Ascending aorta (tissue), 2 donors: ENCODE measurements at regions not wholly inside any gene's neighbourhood (a gene's known extent, or its start where the extent isn't known, plus 50 kb on each side); places are given as distances from the start of the nearest gene placed in this dataset.
A peak's percentile ranks its signal among the peaks of the same experiment; 100 is the strongest.

Source experiments
- DNase-seq, 2 donors: peaks; one replicate each; pipeline ENCODE4 v3.0.0-alpha.2; 2019; ENCODE audit warnings: low spot score in 2 of 2
- H3K27ac ChIP-seq, 2 donors: fragments of 200-600 bp; sonication (generic); one replicate each; pipeline ENCODE4 v1.5.1; 2016 to 2017; ENCODE audit warnings: mild to moderate bottlenecking in 1 of 2
- H3K27me3 ChIP-seq: fragments of 200-600 bp; sonication (generic); one replicate; pipeline ENCODE4 v1.5.1; 2017
- H3K36me3 ChIP-seq, 2 donors: fragments of 200-600 bp; sonication (generic); one replicate each; pipeline ENCODE4 v1.5.1; 2016
- H3K4me1 ChIP-seq, 2 donors: fragments of 200-600 bp; sonication (generic); one replicate each; pipeline ENCODE4 v1.5.1; 2016 to 2017; ENCODE audit warnings: mild to moderate bottlenecking in 1 of 2
- H3K4me3 ChIP-seq, 2 donors: fragments of 200-600 bp; sonication (generic); one replicate each; pipeline ENCODE4 v1.5.1; 2016 to 2017; ENCODE audit warnings: mild to moderate bottlenecking in 1 of 2
- H3K9me3 ChIP-seq, 2 donors: fragments of 200-600 bp; sonication (generic); one replicate each; pipeline ENCODE4 v1.5.1; 2016
- intact Hi-C: fragments of 100-400 bp; cut with DNase I; formaldehyde crosslinking; loops from one replicate; pipeline ENCODE4 v1.15.1; 2023
- TF ChIP-seq, protein P1 (sequence below), 3 experiments: fragments of 200-600 bp in 2 of 3; fragments of 450-650 bp in 1 of 3; sonication (generic) in 2 of 3; IDR thresholded peaks; one replicate each; pipeline ENCODE4 v1.5.1; 2016 to 2019; ENCODE audit warnings: antibody characterized with exemption in 3 of 3, mild to moderate bottlenecking in 1 of 3, moderate library complexity in 1 of 3

DNA sequence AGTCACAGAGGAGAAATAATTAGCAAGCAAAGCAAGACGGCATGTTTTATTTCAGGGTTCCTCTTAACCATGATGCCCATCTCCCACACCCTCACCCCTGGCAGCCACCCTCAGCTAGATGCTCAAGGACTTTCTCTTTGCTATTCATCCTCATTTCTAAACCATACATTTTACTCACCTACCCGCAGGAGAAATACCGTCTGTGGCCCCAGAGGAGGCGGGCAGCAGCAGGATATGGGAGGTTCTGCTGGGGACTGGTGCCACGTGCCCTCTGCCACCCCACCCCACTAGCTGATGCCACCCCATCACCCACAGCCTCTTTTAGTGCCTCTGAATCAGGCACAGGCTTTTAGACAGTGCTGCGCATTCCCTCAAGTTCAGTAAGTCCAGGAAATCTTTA lies 168.7 kb upstream of the ITGB1 start:
- no peaks in the 10 kb centered on the region for H3K4me1 ChIP-seq
- no peaks in the 10 kb centered on the region for H3K36me3 ChIP-seq
- TF ChIP-seq, protein P1, sequence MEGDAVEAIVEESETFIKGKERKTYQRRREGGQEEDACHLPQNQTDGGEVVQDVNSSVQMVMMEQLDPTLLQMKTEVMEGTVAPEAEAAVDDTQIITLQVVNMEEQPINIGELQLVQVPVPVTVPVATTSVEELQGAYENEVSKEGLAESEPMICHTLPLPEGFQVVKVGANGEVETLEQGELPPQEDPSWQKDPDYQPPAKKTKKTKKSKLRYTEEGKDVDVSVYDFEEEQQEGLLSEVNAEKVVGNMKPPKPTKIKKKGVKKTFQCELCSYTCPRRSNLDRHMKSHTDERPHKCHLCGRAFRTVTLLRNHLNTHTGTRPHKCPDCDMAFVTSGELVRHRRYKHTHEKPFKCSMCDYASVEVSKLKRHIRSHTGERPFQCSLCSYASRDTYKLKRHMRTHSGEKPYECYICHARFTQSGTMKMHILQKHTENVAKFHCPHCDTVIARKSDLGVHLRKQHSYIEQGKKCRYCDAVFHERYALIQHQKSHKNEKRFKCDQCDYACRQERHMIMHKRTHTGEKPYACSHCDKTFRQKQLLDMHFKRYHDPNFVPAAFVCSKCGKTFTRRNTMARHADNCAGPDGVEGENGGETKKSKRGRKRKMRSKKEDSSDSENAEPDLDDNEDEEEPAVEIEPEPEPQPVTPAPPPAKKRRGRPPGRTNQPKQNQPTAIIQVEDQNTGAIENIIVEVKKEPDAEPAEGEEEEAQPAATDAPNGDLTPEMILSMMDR (IDR thresholded peaks at IDR 0.05): no peak
- no peak for DNase-seq
- H3K4me3 ChIP-seq: no peak overlapping the region
- H3K27me3 ChIP-seq: no peaks in the 10 kb centered on the region
- H3K27ac ChIP-seq: no peak overlapping the region
- intact Hi-C loops: no loop called here
- H3K9me3 ChIP-seq: no peaks in the 10 kb centered on the region

DNA sequence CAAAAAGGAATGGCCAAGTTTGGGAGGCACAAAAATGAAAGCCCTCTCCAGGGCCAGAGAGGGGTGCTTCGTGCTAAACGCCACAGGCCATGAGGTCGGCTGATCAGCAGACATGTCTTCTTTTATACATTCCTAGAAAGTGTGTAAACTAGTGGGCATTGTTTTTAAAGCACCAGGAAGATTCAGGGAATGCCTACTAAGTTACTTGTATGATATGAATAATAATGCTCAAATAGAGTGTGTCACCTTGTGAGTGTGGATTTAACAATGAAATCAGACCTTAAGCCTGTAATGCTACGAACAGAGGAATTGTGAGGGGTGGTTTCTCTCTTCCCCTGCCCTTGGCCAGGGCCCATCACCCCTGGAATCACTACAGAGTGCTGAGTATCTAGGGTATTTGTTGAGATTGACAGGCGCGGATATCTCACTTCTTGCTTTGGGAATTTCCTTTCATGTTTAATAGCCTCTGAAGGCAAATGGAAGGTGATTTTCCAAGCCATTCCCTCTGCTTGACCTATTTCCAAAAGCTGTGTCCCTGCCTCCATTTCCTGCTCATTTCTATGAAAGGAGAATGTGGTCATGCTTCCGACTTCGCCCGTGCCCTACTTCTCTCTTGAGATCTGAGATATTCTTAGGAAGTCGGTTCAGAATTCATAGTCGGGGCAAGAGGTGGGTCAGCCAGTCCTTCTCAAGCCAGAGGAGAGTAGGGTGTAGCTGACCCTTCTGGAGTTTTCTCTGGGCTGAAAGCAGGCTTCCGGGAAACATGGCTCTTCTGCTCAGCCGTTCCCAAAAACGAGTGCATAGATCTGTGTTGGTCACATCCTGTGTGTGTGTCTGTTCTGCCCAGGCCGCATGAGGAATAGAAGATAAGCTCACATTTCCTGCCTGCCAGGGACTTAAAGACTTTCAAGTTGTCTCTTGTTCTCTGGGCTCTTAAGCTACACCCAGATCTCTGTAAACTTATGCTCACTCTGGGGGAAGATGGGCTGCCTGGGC lies 167.8 kb upstream of the ITGB1 start:
- TF ChIP-seq, protein P1 (IDR thresholded peaks at IDR 0.05): no peak
- no peak for DNase-seq
- intact Hi-C loops: no loop called here

DNA sequence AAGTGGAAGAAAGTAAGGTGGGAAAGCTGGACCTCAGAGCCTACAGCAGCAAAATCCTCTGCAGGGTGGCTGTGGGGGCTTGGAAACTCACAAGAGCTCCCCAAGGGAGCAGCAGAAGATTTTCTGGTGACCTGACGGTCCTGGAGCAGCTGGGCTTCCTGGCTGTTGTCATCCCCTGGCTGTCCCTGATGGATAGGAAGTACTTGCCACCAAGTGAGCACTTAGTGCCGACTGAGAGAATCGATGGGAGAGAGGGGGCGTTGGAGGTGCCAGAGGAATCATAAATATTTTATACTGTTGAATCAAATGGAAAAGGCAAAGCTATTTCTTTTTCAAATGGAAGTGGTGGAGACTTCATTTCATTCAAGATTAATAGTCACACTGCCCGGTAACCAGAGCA lies 167.1 kb upstream of the ITGB1 start:
- H3K27ac ChIP-seq: no peak overlapping the region
- intact Hi-C loops: no loop called here

More for the DNA sequence above, 167.8 kb upstream of the ITGB1 start:
- Histone ChIP-seq H3K9me3 (no peaks in the 10 kb centered on the region), H3K36me3 (no peaks in the 10 kb centered on the region), H3K4me3 (no peak overlapping the region), H3K27ac (no peak overlapping the region), H3K4me1 (peaks cover 0 to 4% of the 10 kb centered on the region in 2 donors), H3K27me3 (no peaks in the 10 kb centered on the region)

DNA sequence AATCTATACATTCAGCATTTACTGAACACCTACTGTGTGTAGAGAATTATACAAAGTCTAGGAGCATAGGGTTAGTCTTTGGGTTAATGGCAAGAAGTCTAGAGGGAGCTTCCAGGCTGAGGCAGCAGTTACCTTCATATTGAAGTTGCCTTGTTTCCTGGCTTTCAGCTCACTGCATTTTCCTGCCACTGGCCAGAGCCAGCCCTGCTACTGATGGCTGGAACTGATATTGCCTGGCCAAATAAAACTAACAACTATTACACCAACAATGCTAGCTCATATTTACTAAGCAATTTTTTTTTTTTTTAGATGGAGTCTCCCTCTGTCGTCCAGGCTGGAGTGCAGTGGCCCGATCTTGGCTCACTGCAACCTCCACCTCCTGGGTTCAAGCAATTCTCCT lies 165.7 kb upstream of the ITGB1 start:
- no peaks in the 10 kb centered on the region for H3K27me3 ChIP-seq
- peaks cover 0 to 4% of the 10 kb centered on the region in 2 donors for H3K4me1 ChIP-seq
- H3K4me3 ChIP-seq: no peak overlapping the region
- no peak overlapping the region for H3K27ac ChIP-seq
- no peak for DNase-seq
- intact Hi-C loops: no loop called here
- no peaks in the 10 kb centered on the region for H3K9me3 ChIP-seq
- H3K36me3 ChIP-seq: no peaks in the 10 kb centered on the region
- TF ChIP-seq, protein P1 (IDR thresholded peaks at IDR 0.05): no peak

More for the DNA sequence above, 167.1 kb upstream of the ITGB1 start:
- peaks cover 0 to 4% of the 10 kb centered on the region in 2 donors for H3K4me1 ChIP-seq
- no peaks in the 10 kb centered on the region for H3K9me3 ChIP-seq
- no peaks in the 10 kb centered on the region for H3K36me3 ChIP-seq
- DNase-seq: no peak
- TF ChIP-seq, protein P1 (IDR thresholded peaks at IDR 0.05): no peak
- no peak overlapping the region for H3K4me3 ChIP-seq
- H3K27me3 ChIP-seq: no peaks in the 10 kb centered on the region

DNA sequence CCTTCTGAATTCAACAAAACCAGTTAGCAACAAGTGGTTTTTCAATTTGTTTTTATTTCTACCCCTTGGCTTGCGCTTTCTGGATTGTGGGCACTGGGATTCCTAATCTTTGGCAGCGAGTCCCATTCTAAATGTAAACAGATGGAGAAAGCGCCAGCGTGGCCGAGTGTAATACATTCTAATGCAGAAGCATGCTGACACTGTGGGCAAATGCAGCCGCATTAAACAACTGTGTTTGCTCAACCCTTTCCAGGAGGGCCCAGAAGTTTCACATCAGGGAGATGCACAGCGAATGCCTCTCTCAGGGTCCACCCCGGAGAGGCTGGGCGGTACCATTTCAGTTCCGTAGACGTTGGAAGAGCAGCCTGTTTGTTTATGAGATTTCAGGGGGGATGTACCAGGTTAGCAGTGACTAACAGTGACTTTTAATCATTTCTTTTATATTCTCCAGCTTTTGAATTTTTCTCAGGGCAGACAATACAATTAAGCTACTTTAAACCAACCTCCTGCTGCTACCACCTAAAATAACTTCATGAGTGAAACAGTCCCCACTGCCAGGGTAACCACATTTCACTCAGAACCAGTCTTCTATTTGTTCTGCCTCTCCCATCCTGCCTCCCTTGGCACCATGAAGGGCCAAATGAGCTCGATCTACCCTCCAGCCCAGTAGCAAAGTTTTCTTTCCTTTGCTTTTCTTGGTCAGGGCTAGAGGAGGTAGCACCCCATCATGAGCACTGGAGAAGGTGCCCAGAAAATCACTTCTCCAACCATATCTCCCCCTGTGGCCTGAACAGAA lies 164.2 kb upstream of the ITGB1 start:
- Histone ChIP-seq H3K27ac (peak overlapping the region in 1 of 2 donors; percentile 3), H3K27me3 (no peaks in the 10 kb centered on the region), H3K9me3 (no peaks in the 10 kb centered on the region), H3K36me3 (no peaks in the 10 kb centered on the region), H3K4me3 (peak overlapping the region in 1 of 2 donors; percentile 33), H3K4me1 (peaks cover 0 to 4% of the 10 kb centered on the region in 2 donors)
- DNase-seq: no peak
- TF ChIP-seq, protein P1 (IDR thresholded peaks at IDR 0.05): no peak
- intact Hi-C loops: no loop called here
